Stimulated activated CD4-positive, alpha-beta T cell treated with anti-CD3 and anti-CD28 coated beads, Interleukin-1b, Interleukin-23, amount 100 ng/mL, for 4 hours (primary cell): ENCODE measurements at regions not wholly inside any gene's neighbourhood (a gene's known extent, or its start where the extent isn't known, plus 50 kb on each side); places are given as distances from the start of the nearest gene placed in this dataset.

ENCODE experiments used
- DNase-seq, 2 donors: peaks; one replicate each; pipeline ENCODE4 v3.0.0-alpha.2; 2020; ENCODE audit warnings: low read depth in 2 of 2

DNA sequence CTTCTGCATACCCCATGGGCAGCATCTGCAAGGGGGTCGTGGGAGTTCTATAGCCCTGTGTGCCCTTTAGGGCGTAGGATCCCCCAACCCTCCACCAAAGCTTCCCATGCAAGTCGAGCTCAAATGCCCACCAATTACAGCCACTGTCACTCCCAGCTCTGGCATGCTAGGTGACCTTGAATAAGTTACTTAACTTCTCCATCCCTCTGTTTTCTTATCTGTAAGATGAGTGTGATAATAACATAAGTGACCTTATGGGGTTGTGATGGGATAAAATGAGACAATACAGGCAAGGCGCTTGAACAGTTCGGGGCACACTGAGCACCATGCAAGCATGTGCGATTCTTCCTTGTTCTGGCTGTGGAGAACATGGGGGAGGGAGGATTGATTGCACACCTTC, 74.8 kb upstream of the POMGNT2 start:
- no peak for DNase-seq

GRCh38 chr3:43180027-43180426, 74.1 kb upstream of the POMGNT2 start:
- peak in 1 of 2 donors; percentile 18 for DNase-seq

- no peak for DNase-seq
Observed at GRCh38 chr3:43178891-43179366, 73.0 kb upstream of the POMGNT2 start.

DNA sequence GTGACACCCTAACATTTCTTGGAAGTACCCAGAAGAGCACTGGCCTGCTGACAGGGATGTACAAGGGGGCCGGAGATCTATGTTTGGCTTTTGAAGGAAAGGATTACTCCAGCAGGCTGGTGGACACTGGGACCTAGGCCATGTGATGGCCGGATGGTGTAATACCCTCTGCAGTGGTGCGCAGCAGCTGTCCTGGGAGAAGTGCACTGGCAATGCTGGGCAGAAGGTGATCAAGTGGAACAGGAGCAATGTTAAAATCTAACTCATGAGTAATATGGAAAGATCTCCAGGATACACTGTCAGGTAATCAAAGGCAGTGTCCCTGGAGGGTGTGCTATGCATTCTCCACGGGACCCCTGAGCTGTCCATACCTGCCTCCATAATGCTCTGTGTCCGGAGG, 71.2 kb upstream of the POMGNT2 start:
- no peak for DNase-seq

DNA sequence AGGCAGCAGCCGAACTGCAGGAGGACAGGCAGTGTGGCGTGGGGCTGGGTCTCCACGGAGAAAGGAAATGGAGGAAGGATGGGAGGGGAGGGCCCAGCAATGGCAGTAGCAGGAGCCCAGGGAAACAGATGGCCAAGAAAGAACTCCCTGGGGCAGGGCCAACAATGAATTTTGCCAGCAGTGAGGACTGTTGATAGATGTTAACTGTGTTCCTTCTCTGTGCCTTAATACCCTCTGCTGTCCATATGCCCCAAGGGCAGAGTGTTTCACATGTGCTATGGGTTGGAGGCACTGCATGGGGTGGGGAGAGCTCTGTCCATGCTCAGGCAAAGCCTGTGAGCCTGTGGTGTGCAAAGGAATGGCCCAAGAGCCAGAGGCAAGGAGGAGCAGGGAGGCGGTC, 70.8 kb upstream of the POMGNT2 start:
- DNase-seq = no peak

GRCh38 chr3:43175541-43175940, 69.7 kb upstream of the POMGNT2 start:
- DNase-seq = no peak

DNA sequence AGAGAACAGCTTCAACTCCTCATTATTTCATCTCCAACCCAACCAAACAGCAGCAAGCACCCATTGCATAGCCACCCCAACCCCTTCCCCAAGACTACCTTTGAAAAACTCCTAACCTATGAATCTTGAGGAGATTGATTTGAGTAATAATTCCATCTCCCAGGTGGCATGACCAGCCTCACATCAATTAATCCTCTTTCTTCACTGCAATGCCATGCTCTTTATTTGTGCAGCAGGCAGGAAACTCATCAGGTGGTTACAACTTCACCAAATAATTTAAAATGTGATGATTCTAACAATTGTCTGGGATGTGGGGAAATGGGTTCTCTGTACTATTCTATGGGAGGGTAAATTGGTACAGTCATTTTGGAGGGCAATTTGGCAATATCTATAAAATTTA, 68.1 kb upstream of the POMGNT2 start:
- no peak for DNase-seq

- no peak for DNase-seq
Observed at GRCh38 chr3:43171748-43172147, 65.9 kb upstream of the POMGNT2 start.

DNA sequence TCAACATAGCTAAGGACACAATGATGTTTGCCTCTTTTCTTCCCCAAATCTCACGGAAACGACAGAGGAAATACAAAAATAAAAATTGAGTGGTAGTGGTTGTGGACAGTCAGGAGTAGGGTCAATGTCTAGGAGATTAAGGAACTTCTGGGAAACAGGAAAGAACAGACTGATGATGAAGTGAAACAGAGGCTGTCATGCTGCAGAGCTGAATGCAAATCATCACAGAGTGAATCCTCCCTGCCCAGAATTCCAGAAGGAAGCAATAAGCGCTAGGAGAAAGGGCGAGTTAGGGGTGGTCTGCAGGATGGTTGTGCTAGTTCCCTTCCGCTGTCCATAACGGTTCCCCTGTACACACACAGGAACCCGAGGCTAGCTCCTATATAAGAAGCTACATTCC, 64.7 kb upstream of the POMGNT2 start:
- DNase-seq = no peak

GRCh38 chr3:43169987-43170386, 64.1 kb upstream of the POMGNT2 start:
- DNase-seq = no peak

GRCh38 chr3:43166406-43166805, 60.5 kb upstream of the POMGNT2 start:
- no peak for DNase-seq

DNA sequence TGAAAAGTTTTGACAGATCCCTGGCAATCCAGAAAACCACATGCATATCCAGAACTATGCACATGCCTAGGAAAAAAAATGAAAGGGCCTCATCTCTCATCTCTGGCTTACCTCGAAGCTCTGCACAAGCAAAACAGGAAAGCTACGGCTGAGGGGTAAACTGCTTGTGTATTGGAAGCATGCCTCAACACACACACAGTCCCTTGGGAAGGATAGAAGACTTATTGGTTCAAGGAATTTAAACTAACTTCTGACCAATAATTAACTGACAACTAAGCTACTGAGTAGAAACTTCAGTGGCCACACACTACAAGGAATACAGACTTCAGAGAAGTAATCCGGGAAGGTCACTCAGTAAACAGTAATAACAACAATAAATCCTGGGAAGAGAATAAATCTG, 59.9 kb upstream of the POMGNT2 start:
- no peak for DNase-seq

DNA sequence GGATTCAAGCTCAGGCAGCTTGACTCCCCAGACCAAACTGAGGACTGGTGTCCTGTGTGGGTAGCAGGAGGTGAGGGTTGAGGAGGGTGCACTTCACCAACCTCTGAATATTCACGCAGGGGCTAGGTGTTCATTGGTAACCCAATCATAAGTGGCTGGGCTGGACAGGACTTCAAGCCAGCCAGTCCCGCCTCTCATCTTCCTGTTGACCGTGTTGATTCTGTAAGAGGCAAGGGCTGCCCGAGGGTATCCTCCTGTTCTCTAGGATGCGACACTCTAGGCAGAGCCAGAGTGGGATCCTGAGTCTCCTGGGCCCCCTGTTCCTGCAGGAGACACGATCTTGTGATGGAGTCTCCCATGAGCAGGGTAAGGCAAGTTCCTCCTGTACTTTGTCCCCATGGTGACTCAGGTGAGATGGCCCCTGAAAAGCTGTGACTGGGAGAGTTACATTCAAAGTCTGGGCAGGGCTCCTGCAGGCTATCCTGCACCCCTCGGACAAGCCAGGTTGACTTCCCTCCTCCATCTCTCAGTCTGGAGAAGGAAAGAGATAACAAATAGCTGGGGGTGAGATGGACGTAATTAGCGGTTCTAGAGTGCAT, 58.1 kb upstream of the POMGNT2 start:
- no peak for DNase-seq

DNA sequence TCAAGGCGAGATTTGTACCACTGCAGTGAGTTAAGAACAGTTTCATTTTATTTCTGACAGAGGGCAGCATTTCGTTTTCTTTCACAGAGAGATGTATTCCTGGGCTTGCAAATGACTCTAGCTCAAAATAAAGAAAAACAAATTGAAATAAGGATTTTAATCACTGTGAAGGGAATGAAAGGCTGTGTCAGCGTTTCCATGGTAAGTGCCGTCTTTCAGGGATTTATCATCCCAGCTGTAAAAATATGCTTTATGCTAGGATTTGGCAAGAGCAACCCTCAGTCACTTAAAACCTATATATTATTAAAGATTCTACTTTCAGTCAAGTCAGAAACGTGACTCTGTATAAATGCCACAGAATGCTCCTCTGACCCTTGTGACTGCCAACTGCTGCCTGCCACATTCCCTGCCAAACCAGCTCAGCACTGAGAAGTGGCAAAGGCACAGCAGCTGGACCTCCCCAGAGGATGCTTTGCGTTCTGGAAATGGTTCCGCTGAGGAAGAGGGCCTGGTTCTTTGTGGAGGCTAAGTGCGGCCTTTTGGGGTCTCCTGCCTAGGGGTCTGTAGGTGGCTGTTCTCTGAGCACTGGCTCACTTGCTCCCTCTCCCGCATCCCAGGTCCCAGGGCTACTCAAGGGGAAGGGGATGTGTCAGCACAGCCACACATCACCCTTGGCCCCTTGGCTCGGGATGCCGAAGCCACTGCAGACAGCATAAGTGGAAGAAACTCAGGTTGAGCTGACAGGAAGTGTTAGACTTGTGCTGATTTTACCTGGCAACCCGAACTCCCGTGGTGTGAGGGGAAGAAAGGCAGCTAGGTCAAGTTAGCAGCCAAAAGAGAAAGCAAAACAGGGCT, 56.6 kb upstream of the POMGNT2 start:
- peak in 1 of 2 donors; percentile 37 for DNase-seq

GRCh38 chr3:43161684-43162229, 55.9 kb upstream of the POMGNT2 start:
- DNase-seq = no peak

GRCh38 chr3:43160664-43161063, 54.8 kb upstream of the POMGNT2 start:
- no peak for DNase-seq

DNA sequence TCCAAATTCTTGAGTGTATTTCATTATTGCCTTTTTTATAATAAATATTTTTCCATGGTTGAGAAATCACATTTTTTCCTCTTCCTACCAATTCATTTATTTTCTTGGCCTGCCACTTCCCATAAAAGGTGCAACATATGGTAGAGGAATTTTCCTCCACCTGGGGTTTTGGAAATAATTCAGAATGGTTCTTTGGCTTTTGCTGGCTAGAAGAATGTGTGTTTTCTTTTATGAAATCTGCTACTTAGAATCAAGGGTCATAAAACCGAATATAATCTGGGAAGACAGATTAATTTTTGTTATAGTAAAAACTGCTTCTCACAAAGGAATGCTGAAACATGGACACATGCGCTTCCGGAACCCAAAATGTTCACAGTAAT, 54.0 kb upstream of the POMGNT2 start:
- DNase-seq = no peak

GRCh38 chr3:43159131-43159875, 53.4 kb upstream of the POMGNT2 start:
- no peak for DNase-seq

GRCh38 chr3:43156812-43157455, 51.1 kb upstream of the POMGNT2 start:
- DNase-seq = no peak

DNA sequence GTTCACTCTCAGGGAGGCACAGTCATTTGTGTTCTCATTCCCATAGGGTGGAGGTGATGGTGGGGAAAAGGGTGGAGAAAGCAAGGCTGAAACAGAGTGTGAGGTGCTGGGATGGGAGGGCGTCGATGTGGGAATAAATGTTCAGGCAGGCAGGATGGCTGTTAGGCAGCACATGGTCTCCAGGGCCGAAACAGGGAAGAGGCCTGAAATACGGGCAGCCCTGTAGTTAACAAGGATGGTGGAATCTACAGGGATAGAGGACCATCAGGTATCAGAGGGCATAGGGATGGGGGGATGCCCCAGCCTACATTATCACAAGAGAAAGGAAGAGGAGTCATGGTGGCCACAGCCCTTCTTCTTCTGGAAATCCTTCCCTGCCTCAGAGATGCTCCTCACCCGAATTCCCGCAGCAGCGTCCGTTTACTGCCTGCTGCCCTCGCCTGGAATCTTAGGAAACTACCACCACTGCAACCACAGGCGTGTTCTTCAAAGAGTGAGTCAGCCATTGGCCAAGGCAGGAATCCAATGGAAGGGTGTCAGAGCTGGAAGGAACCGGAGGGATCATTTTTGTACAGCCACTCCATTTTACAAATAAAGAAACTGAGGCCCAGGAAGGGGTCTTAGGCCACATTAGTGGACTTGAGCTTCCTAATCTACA, 49.7 kb upstream of the POMGNT2 start:
- DNase-seq = no peak
